ENCODE measurements at regions not wholly inside any gene's neighbourhood (a gene's known extent, or its start where the extent isn't known, plus 50 kb on each side); places are given as distances from the start of the nearest gene placed in this dataset.

- DNase-seq (ENCODE audit: low read depth in 2 of 2) = no peak
Observed at GRCh38 chr16:51797669-51798259, 646.7 kb upstream of the SALL1 start.

- no peak for DNase-seq (ENCODE audit: low read depth in 2 of 2)
Observed at GRCh38 chr16:51779240-51779639, 628.2 kb upstream of the SALL1 start.

- no peak for DNase-seq (ENCODE audit: low read depth in 2 of 2)
Observed at GRCh38 chr16:51773071-51773890, 622.2 kb upstream of the SALL1 start.

DNA sequence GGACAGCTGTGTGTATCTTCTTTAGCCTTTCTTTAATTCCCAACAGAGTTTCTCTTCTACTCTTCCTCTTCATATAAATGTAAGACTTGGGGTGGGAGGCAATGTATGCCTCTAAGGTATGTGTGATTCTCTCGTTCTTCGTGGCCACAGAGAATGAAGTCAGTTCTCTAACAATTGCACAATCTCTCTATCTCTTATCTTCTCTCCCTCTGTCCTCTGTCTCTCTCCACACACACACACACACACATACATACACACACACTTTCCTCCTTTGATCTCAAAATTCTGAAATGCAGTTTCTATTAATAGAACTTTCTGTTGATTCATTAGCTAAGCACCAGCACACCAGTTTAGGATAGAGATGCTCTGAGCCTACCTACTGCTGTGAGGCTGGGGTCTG is 615.7 kb upstream of the SALL1 start:
- DNase-seq (ENCODE audit: low read depth in 2 of 2) = no peak

- DNase-seq (ENCODE audit: low read depth in 2 of 2) = no peak
Observed at GRCh38 chr16:51763072-51763661, 612.1 kb upstream of the SALL1 start.

DNA sequence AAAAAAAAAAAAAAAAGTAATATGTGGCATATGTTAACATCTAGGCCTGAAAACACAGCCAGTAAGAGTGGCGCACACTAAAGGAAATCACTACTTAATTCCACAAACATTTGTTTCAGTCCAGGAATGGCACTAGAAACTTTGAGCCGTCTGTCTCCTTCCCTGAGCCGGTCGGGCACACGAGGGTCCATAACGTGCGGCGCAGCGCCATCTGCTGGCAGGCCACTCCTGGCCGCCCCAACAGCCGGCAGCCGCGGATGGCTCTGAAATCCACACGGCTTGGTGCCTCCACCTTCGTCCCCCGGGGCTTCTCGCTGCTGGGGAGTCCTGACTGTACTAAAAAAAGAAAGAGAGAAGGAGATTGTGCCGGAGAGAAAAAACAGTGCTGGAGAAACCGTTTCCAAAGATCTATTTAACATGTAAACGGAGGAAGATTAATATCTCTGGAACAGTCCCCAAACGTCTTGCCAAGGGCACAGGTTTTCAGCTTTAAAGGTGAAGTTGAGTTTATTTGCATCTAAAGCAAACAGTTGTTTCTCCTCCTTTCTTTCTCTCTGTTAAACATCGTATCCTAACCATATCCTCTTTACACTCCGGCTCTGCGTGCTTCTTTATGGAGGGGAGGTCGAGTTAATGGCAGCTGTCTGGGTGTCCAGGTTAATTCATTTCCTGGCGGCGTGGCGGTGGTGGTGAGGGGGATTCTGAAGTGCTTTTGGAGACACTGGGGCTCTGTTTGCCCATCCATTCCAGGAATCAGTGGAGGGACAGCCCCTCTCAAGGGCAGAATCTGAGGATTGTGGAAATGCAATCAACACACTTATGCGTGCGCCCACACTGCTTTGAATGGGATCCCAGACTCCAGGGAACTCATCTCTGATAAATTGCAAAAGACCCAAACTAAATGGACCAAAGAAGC is 611.3 kb upstream of the SALL1 start:
- peak in 1 of 2 donors; percentile 32 for DNase-seq (ENCODE audit: low read depth in 2 of 2)

DNA sequence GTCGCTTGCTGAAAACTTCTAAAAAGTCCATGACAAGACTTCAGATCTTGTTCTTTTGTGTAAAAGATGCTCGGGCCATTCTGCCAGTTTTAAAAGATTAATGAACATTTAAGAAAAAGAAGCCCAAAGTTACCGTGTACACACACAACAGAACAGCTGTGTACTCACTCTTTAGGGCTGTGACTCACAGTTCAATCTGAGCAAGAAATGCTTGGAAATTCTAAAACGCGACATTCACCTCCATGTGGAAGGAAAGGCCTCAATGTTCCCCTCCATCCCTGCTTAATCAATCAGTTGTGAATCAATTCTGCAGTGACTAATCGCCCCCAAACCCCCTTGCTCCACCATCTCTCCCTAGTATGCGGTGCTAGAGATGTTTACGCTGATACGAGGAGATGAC is 609.9 kb upstream of the SALL1 start:
- DNase-seq (ENCODE audit: low read depth in 2 of 2) = no peak

DNA sequence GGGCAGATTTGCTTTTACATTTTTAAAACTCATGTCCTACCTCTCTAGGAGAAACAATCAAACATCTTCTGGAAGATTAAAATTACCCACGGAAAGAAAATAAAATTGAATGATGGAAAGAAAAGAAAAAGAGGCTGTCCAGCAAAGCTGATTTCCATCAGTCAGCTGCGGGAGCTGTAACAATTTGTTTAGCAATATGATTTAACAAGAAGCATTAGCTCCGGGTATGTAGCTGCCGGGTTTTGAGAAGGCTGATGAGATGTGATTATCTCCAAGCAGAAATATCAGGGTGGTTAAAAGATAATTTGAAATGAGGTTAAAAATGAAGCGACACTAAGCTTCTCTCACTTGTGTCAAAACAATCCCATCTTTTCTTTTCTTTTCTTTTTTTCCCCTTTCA is 608.9 kb upstream of the SALL1 start:
- DNase-seq (ENCODE audit: low read depth in 2 of 2) = no peak

DNA sequence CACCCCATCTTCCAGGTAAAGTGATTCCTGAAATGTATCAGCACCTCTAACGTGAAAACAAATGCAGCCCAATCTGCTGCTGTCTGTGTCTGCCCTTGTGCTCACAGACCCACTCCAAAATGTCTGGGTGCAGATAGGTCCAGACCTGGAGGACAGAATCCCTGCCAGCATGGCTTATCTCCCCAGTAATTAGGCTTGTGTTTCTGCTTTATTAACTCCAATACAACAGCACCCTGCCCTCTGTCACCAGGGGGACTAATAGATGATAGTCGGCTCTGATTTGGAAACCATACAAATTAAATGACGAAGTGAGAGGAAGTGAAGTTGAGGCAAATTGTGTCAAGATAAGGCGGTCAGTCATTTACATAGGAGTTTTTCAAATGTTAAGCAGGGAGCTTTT is 608.3 kb upstream of the SALL1 start:
- no peak for DNase-seq (ENCODE audit: low read depth in 2 of 2)

DNA sequence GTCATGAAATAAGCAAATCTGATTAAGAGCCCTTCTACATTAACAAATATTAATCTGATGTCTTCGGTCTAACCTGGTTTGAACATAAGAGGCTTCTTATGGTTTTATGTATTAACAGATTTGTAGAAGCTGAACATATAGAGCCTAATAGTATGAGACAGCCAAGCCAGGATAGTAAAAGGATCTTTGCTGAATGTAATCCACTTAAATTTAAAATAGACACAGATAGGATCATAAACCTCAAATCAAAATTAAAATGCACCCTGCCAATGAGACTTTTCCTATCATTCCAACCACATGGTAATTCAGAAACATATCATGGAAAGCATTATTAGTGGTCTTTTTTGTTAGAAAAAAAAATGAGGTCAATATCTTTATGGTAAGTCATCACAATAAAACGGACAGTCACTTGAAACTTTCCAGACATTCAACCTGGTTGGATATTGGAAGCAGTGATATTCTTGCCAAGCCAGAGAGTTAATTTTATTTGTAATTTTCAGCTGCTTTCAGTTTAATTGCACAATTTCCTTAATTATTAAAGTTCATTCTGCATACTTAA is 606.9 kb upstream of the SALL1 start:
- no peak for DNase-seq (ENCODE audit: low read depth in 2 of 2)

DNA sequence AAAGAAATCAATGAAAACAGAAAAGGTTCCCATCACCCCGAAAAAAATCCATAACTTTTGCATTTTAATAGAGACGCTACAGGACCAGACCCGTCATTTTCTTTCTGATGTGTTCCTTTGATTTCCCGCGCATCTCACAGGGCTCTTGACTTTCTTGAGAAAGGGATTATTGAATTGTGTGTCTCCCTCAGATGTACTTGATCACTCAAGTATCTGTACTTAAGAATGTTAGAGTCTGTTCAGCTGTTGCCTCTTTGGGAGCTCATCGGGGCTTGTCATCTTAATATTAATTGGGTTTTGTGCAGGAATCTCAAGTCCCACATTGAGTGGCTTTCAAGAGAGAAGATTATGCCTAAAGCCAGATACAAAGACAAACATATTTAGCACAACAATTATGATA is 606.4 kb upstream of the SALL1 start:
- no peak for DNase-seq (ENCODE audit: low read depth in 2 of 2)

DNA sequence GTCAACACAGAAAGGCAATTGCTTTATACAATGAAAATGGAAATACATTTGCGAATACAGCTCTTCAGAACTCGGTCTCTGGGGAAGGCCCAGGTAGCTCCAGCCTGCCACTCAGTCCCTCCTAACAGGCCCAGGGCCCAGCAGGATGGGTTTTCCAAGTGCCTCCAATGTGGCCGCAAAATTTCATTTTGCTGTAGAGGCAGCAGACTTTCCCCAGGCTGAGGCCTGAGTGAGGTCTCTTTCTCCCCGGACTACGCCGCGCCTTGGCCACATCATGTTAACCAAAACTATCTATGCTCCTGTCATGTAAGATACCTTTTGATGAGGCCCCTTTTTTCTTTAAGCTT is 606.0 kb upstream of the SALL1 start:
- no peak for DNase-seq (ENCODE audit: low read depth in 2 of 2)

GRCh38 chr16:51756447-51757123 is 605.5 kb upstream of the SALL1 start:
- no peak for DNase-seq (ENCODE audit: low read depth in 2 of 2)

- DNase-seq (ENCODE audit: low read depth in 2 of 2) = no peak
Observed at GRCh38 chr16:51755577-51756355, 604.7 kb upstream of the SALL1 start.

- DNase-seq (ENCODE audit: low read depth in 2 of 2) = no peak
Observed at GRCh38 chr16:51755039-51755501, 604.0 kb upstream of the SALL1 start.

- DNase-seq (ENCODE audit: low read depth in 2 of 2) = no peak
Observed at GRCh38 chr16:51753467-51754127, 602.5 kb upstream of the SALL1 start.

DNA sequence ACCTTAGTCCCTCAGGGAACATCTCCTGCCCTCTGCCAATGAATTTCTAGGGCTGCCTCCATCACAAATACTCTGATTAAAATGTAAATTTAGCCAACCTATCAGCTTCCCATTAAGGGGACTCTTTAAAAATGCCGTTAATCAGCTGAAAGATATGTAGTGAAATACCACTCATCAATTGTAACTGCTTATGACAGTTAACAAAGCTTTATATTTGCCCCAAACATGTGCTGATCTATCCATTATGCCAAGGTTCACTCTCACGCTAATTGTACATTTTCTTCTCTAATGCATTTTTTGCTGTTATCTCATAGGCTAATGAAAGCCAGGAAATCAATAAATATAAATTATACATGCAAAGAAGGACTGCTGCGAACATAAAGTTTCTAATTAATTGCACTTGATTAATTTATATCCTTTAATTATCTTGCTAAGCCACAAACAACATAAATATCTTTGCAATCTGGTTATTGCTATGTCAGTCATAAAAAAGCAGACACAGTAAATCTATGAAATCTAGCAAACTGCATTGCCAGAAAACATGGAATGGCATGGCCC is 601.4 kb upstream of the SALL1 start:
- DNase-seq (ENCODE audit: low read depth in 2 of 2) = no peak

DNA sequence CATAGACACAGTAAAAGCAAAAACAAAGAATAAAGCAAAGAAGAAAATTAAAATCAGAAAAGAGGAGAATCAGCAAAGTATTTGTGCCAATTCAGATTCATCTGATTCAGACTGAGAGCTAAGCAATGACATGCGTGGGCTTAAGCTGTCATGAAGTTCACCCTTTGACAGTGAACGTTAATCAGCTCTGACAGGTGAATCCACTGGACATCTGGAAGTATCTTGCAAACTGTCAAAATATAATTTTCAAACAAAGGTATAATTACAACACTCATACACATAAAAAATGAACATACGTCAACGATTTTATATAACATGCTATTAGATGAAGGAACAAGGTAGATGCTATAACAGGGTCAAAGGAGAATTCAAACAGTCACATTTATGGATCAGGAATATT is 596.3 kb upstream of the SALL1 start:
- DNase-seq (ENCODE audit: low read depth in 2 of 2) = no peak

DNA sequence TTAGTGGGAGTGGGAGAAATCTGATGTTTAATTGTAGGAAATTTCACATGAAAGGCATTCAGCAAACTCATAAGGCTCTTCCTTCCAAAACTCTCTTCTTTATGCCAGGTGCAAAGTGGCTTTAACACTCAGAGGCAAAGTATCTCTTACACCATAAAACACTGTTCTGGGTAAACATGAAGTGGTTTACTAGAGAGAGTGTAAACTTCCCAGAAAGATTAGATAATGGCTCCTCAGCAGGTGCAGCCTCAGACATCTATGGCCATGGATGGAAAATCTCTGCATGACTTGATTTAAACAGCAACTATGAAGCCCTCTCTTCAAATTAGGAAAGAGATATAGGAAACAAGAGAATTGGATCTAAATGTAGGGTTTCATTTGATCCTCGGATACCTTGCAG is 583.1 kb upstream of the SALL1 start:
- no peak for DNase-seq (ENCODE audit: low read depth in 2 of 2)

GRCh38 chr16:51733181-51733580 is 582.1 kb upstream of the SALL1 start:
- DNase-seq (ENCODE audit: low read depth in 2 of 2) = no peak

Data from stimulated activated CD4-positive, alpha-beta T cell treated with anti-CD3 and anti-CD28 coated beads, Interleukin-1b, Interleukin-23, amount 100 ng/mL, for 4 hours (primary cell).